ENCODE measurements at regions not wholly inside any gene's neighbourhood (a gene's known extent, or its start where the extent isn't known, plus 50 kb on each side); places are given as distances from the start of the nearest gene placed in this dataset.

DNA sequence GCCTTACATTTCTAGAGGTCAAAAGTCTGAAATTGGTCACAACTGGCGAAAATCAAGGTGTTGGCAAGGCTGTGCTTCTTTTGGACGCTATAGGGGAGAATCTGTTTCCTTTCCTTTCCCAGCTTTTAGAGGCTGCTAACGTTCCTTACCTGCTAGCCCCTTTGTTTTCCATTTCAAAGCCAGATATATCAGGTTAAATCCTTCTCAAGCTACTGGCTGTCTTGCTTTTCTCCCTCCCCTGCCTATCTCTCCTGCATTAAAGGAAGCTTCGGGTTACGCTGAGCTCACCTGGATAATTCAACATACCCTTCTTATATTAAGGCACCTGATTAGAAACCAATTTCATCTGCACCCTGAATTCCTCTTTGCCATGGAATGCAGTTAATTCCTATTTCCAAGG lies 1569.7 kb upstream of the SLC10A2 start:
- Histone ChIP-seq H2AFZ (ENCODE audit: low read length) (no peak overlapping the region), H3K9me3 (ENCODE audit: control insufficient read depth, insufficient read depth, low read depth, low read length) (no peaks in the 10 kb centered on the region), H3K4me3 (replicated peaks in 1 of 4; ENCODE audit: control extremely low read depth in 1 of 4, insufficient read depth in 1 of 4, low read depth in 3 of 4, low read length in 4 of 4) (no peak overlapping the region), H3K4me1 (ENCODE audit: control insufficient read depth, extremely low read depth, insufficient read depth, low read length) (no peaks in the 10 kb centered on the region), H3K27ac (ENCODE audit: insufficient read depth, low read length) (no peak overlapping the region), H3K36me3 (ENCODE audit: control insufficient read depth, insufficient read depth, low read length) (no peaks in the 10 kb centered on the region), H3K79me2 (ENCODE audit: control insufficient read depth, insufficient read depth, low read length) (no peaks in the 10 kb centered on the region), H4K20me1 (ENCODE audit: control insufficient read depth, extremely low read depth, insufficient read depth, low read length) (no peaks in the 10 kb centered on the region), H3K4me2 (ENCODE audit: extremely low read depth, insufficient read depth, low read length) (no peak overlapping the region), H3K9ac (ENCODE audit: insufficient read depth, low read length) (no peak overlapping the region), H3K27me3 (ENCODE audit: control insufficient read depth, insufficient read depth, low read length) (no peaks in the 10 kb centered on the region)
- DNase-seq (ENCODE audit: low read depth in 2 of 2): no peak
- no peak for TF ChIP-seq EZH2 (IDR thresholded peaks at IDR 0.05; ENCODE audit: low read length, missing control alignments)
- TF ChIP-seq, protein P1, sequence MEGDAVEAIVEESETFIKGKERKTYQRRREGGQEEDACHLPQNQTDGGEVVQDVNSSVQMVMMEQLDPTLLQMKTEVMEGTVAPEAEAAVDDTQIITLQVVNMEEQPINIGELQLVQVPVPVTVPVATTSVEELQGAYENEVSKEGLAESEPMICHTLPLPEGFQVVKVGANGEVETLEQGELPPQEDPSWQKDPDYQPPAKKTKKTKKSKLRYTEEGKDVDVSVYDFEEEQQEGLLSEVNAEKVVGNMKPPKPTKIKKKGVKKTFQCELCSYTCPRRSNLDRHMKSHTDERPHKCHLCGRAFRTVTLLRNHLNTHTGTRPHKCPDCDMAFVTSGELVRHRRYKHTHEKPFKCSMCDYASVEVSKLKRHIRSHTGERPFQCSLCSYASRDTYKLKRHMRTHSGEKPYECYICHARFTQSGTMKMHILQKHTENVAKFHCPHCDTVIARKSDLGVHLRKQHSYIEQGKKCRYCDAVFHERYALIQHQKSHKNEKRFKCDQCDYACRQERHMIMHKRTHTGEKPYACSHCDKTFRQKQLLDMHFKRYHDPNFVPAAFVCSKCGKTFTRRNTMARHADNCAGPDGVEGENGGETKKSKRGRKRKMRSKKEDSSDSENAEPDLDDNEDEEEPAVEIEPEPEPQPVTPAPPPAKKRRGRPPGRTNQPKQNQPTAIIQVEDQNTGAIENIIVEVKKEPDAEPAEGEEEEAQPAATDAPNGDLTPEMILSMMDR (conservative IDR thresholded peaks at IDR 0.05 in 1 of 2, IDR thresholded peaks at IDR 0.05 in 1 of 2; ENCODE audit: low read depth in 1 of 2, low read length in 2 of 2): no peak

DNA sequence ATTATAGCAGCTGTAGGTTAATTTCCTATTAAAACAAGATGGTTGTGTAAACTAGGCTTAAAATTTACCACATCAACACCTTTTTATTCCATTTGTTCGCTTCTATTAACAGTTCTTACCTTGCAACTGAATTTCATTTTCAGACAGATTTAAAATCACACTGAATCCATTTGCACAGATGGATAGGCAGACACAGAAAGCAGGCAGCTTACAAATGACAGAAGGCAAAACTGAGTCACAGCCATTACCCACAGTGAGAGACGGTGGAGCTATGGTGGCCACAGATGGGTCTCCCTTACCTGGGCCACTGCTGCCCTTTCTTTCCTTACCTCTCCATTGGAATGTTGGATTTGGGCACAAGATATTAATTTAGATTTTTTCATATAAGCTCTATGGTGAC lies 1567.8 kb upstream of the SLC10A2 start:
- Histone ChIP-seq H3K36me3 (ENCODE audit: control insufficient read depth, insufficient read depth, low read length) (no peaks in the 10 kb centered on the region), H3K27me3 (ENCODE audit: control insufficient read depth, insufficient read depth, low read length) (no peaks in the 10 kb centered on the region), H4K20me1 (ENCODE audit: control insufficient read depth, extremely low read depth, insufficient read depth, low read length) (no peaks in the 10 kb centered on the region), H3K27ac (ENCODE audit: insufficient read depth, low read length) (no peak overlapping the region), H3K4me1 (ENCODE audit: control insufficient read depth, extremely low read depth, insufficient read depth, low read length) (no peaks in the 10 kb centered on the region), H3K9me3 (ENCODE audit: control insufficient read depth, insufficient read depth, low read depth, low read length) (no peaks in the 10 kb centered on the region), H2AFZ (ENCODE audit: low read length) (no peak overlapping the region), H3K4me3 (replicated peaks in 1 of 4; ENCODE audit: control extremely low read depth in 1 of 4, insufficient read depth in 1 of 4, low read depth in 3 of 4, low read length in 4 of 4) (no peak overlapping the region), H3K79me2 (ENCODE audit: control insufficient read depth, insufficient read depth, low read length) (no peaks in the 10 kb centered on the region), H3K9ac (ENCODE audit: insufficient read depth, low read length) (no peak overlapping the region), H3K4me2 (ENCODE audit: extremely low read depth, insufficient read depth, low read length) (no peak overlapping the region)
- no peak for TF ChIP-seq EZH2 (IDR thresholded peaks at IDR 0.05; ENCODE audit: low read length, missing control alignments)
- TF ChIP-seq, protein P1 (conservative IDR thresholded peaks at IDR 0.05 in 1 of 2, IDR thresholded peaks at IDR 0.05 in 1 of 2; ENCODE audit: low read depth in 1 of 2, low read length in 2 of 2): no peak
- DNase-seq (ENCODE audit: low read depth in 2 of 2): no peak

DNA sequence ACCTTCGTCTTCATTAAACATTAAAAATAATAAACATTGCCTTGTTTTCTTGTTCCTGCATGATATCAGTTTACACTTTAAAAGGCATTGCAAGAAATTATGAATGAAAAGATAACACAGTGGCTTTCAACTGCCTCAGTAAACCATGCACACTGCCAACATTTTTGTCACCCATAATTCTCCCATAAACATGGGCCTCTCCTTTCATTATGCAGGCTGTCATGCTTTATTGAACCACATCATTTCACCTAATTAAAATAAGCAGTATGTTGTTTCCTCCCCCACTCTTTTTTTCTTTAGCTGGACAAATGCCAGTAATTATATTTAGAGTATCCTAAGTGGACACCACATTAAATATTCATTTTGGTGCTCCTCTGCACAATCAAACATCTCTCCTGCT lies 1566.5 kb upstream of the SLC10A2 start:
- Histone ChIP-seq H3K4me2 (ENCODE audit: extremely low read depth, insufficient read depth, low read length) (no peak overlapping the region), H3K36me3 (ENCODE audit: control insufficient read depth, insufficient read depth, low read length) (no peaks in the 10 kb centered on the region), H3K9ac (ENCODE audit: insufficient read depth, low read length) (no peak overlapping the region), H3K4me3 (replicated peaks in 1 of 4; ENCODE audit: control extremely low read depth in 1 of 4, insufficient read depth in 1 of 4, low read depth in 3 of 4, low read length in 4 of 4) (no peak overlapping the region), H3K27me3 (ENCODE audit: control insufficient read depth, insufficient read depth, low read length) (no peaks in the 10 kb centered on the region), H4K20me1 (ENCODE audit: control insufficient read depth, extremely low read depth, insufficient read depth, low read length) (no peaks in the 10 kb centered on the region), H2AFZ (ENCODE audit: low read length) (no peak overlapping the region), H3K27ac (ENCODE audit: insufficient read depth, low read length) (no peak overlapping the region), H3K4me1 (ENCODE audit: control insufficient read depth, extremely low read depth, insufficient read depth, low read length) (no peaks in the 10 kb centered on the region), H3K79me2 (ENCODE audit: control insufficient read depth, insufficient read depth, low read length) (no peaks in the 10 kb centered on the region), H3K9me3 (ENCODE audit: control insufficient read depth, insufficient read depth, low read depth, low read length) (no peaks in the 10 kb centered on the region)
- DNase-seq (ENCODE audit: low read depth in 2 of 2): no peak
- TF ChIP-seq EZH2 (IDR thresholded peaks at IDR 0.05; ENCODE audit: low read length, missing control alignments): no peak
- TF ChIP-seq, protein P1 (conservative IDR thresholded peaks at IDR 0.05 in 1 of 2, IDR thresholded peaks at IDR 0.05 in 1 of 2; ENCODE audit: low read depth in 1 of 2, low read length in 2 of 2): no peak
